PC-9 (cell line): ENCODE measurements at regions not wholly inside any gene's neighbourhood (a gene's known extent, or its start where the extent isn't known, plus 50 kb on each side); places are given as distances from the start of the nearest gene placed in this dataset.

Source experiments
- EZH2 ChIP-seq: fragments of 200-600 bp; sonication (generic); IDR thresholded peaks from 2 replicates; pipeline ENCODE4 v1.8.0; 2017; ENCODE audit warnings: antibody characterized with exemption, low read depth
- TF ChIP-seq, protein P1 (sequence below): fragments of 200-600 bp; sonication (generic); conservative IDR thresholded peaks from 2 replicates; pipeline ENCODE4 v1.6.1; 2017; ENCODE audit warnings: mixed run types, antibody characterized with exemption, mild to moderate bottlenecking, moderate library complexity

DNA sequence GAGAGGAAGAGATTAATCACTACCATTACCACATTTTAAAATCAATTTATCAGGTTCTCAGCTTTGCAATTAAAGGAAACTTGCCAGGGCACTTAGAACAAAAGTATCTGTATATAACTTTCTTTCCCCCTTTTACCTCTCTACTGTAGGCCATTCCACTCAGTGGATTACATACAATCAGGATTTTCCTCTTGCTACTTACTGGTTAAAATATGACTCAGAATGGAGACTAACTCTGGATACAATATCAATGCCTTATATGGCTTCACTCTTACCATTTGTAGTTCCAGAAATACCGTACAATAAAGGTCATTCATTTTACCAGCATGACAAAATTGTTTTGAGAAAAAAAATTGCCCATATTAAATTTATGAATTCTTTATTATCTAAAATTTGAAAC is 706.8 kb downstream of the KCNA4 start:
- TF ChIP-seq EZH2 = no peak
- TF ChIP-seq, protein P1, sequence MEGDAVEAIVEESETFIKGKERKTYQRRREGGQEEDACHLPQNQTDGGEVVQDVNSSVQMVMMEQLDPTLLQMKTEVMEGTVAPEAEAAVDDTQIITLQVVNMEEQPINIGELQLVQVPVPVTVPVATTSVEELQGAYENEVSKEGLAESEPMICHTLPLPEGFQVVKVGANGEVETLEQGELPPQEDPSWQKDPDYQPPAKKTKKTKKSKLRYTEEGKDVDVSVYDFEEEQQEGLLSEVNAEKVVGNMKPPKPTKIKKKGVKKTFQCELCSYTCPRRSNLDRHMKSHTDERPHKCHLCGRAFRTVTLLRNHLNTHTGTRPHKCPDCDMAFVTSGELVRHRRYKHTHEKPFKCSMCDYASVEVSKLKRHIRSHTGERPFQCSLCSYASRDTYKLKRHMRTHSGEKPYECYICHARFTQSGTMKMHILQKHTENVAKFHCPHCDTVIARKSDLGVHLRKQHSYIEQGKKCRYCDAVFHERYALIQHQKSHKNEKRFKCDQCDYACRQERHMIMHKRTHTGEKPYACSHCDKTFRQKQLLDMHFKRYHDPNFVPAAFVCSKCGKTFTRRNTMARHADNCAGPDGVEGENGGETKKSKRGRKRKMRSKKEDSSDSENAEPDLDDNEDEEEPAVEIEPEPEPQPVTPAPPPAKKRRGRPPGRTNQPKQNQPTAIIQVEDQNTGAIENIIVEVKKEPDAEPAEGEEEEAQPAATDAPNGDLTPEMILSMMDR = no peak
